Astrocyte of the spinal cord (primary cell): ENCODE measurements at regions not wholly inside any gene's neighbourhood (a gene's known extent, or its start where the extent isn't known, plus 50 kb on each side); places are given as distances from the start of the nearest gene placed in this dataset.

Experiments
- DNase-seq: peaks from one replicate; pipeline ENCODE4 v3.0.0; 2011; ENCODE audit warnings: low read depth, low spot score
- H3K4me3 ChIP-seq: 2 replicates; pipeline ENCODE4 v1.5.1; 2011; ENCODE audit warnings: low read depth, mild to moderate bottlenecking, low read length, moderate library complexity
- in situ Hi-C: cut with HindIII; loops from 2 replicates; pipeline ENCODE4 v1.10.0; 2017; ENCODE audit warnings: low sequenced_read_pairs
- TF ChIP-seq, protein P1 (sequence below): IDR thresholded peaks from 2 replicates; pipeline ENCODE4 v1.5.1; 2012; ENCODE audit warnings: low read depth, mild to moderate bottlenecking, low read length, inconsistent platforms

DNA sequence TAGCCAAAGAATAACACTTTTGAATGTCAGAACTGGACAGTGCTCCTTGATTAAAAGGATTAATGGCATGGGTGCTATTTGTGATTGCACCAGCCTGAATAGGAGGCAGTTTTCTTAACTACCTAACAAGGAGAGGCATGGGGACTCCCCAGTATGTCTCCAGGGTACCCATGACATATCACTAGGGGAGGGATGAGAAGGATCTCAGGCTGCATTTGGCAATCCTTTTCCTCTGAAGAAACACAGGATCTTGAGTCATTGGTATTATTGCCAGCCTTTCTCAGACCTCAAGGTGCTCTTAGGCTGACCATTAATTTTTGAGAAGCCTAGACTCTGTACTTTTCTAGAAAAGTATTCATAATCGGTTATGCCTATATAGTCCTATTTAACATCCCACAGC is 77.5 kb upstream of the NPVF start:
- no peak overlapping the region for H3K4me3 ChIP-seq
- in situ Hi-C loops, result no loop called here
- no peak for DNase-seq
- TF ChIP-seq, protein P1, sequence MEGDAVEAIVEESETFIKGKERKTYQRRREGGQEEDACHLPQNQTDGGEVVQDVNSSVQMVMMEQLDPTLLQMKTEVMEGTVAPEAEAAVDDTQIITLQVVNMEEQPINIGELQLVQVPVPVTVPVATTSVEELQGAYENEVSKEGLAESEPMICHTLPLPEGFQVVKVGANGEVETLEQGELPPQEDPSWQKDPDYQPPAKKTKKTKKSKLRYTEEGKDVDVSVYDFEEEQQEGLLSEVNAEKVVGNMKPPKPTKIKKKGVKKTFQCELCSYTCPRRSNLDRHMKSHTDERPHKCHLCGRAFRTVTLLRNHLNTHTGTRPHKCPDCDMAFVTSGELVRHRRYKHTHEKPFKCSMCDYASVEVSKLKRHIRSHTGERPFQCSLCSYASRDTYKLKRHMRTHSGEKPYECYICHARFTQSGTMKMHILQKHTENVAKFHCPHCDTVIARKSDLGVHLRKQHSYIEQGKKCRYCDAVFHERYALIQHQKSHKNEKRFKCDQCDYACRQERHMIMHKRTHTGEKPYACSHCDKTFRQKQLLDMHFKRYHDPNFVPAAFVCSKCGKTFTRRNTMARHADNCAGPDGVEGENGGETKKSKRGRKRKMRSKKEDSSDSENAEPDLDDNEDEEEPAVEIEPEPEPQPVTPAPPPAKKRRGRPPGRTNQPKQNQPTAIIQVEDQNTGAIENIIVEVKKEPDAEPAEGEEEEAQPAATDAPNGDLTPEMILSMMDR, result no peak

DNA sequence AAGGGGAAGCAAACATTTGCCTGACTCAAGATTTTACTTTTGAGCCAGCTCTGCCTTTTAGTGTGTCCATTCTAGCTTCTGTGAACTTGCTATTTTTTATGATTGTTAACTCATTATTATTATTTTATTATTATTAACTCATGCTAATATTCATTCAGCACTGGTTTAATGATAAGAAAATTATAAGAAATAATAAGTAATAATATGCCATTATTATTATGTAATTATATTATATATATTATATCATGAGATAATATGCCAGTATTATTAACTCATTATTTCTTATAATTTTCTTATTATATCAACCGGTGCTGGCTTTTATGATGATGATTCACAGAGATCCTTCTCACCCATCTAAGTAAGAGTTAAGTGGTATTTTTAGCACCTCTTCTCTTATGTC is 79.3 kb upstream of the NPVF start:
- H3K4me3 ChIP-seq, result no peak overlapping the region
- in situ Hi-C loops, result no loop called here

DNA sequence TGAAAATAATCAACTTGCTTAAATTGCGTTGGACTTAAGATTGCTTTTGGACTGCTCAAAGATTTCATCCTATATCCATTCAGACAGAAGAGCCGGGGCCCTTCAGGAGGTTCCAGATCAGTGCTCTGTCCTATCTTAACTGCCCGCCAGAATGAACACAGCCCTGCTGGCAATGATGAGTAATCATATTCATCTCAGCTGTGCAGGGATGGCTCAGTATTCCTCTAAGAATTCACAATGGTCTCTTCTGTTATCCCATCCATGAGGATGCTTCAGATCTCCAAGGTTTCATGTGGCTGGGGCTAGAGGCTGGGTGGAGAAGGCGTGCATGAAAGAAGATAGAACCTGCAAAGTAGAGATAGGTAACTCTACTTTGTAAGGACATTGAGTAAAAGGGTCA is 80.0 kb upstream of the NPVF start:
- no peak overlapping the region for H3K4me3 ChIP-seq
- TF ChIP-seq, protein P1, result no peak
- in situ Hi-C loops, result no loop called here
- no peak for DNase-seq

More for the DNA sequence above, 79.3 kb upstream of the NPVF start:
- TF ChIP-seq, protein P1, result no peak
- DNase-seq, result no peak

DNA sequence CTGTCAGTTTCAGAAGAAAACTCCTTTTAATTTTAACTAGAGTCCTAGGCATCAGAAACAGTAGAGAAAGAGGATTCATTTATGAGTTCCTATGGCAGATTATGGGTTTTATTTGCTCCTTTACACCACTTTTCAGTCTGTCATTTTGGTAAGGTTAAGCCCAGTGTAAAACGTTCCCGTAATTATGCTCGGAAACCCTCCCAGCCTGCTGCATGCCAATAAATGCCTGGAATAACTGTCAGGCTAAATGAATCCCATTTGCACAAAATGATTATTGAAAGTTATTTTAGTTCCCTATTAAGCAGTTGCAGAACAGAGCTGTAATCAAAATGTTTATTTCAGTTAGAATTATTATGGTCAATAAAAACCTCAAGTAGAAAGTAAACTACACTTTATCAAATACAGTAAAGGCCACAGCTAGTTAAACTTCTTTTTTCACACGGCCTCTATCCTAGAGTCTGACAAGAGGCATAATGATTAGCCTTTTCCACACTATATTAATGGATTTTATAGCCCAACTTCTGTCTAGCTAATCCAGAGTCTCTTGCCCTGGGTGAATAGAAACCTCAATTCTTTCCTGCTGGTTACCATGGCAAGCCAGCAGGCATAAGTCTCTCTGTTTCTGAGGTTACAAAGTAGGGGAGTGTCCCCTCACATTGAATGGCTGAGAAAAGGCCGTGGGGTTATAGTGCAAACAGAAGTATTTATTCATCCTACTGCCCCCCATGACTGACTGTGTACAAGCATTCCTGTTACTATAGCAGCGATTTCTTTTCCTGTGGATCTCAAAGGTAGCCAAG is 80.8 kb upstream of the NPVF start:
- DNase-seq, result no peak
- TF ChIP-seq, protein P1, result no peak
- in situ Hi-C loops, result no loop called here
- H3K4me3 ChIP-seq, result no peak overlapping the region

DNA sequence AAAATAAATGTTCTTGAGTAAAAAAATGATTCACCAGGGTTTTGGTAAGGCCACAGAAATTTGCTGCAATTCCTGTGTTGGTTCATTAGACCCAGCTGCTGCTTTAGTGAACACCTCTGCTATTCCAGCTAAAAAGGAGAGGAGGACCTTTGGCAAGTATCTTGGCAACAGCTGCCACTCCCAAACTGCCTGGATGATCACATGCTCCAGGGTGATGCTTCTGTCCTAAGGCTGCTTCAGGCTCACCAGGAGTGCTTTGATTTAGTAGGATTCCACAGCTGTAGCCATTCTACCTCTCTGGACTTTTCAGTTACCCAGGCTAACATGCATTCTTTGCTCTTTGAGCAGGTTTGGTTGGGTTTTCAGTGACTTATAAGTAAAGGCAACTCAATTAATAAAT is 82.6 kb upstream of the NPVF start:
- in situ Hi-C loops, result no loop called here
- TF ChIP-seq, protein P1, result no peak
- DNase-seq, result no peak

DNA sequence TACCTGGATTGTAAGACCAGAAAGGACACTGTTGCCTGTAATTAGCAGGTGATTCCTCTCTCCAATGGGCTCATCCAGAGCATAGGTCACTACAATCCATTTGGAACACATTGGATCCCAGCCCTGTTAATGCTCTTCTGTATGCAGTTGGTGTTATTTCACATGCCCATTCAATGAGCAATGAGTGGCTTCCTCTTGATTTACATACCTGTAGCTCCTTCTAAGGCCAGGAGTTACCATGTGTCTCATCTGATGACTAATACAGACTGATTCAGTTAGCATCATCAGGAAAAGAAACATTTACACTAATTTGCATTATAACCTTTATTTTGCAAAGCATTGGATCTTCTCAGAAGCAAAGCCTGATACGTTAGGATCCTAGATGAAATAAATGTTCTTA is 83.1 kb upstream of the NPVF start:
- in situ Hi-C loops, result no loop called here
- DNase-seq, result no peak
- H3K4me3 ChIP-seq, result no peak overlapping the region
- TF ChIP-seq, protein P1, result no peak

More for the DNA sequence above, 82.6 kb upstream of the NPVF start:
- H3K4me3 ChIP-seq, result no peak overlapping the region
